Heart right ventricle (tissue), 16 donors: ENCODE measurements at regions not wholly inside any gene's neighbourhood (a gene's known extent, or its start where the extent isn't known, plus 50 kb on each side); places are given as distances from the start of the nearest gene placed in this dataset.

Experiments used
- ATAC-seq, 8 donors: fragments of 200-7000 bp; cut with Tn5 transposase; one replicate each; pipeline ENCODE4 v1.9.1; 2020; ENCODE audit warnings: mild to moderate bottlenecking in 8 of 8, moderate library complexity in 8 of 8, moderate number of reproducible peaks in 1 of 8
- DNase-seq, 2 donors: peaks; one replicate each; pipeline ENCODE4 v3.0.0-alpha.2; 2020
- H3K27ac ChIP-seq, 10 donors: fragments of 200-600 bp; sonication (generic) in 2 of 10; one replicate each; pipeline versions ENCODE4 v1.5.0 to v1.8.0; 2020 to 2022; ENCODE audit warnings: mild to moderate bottlenecking in 3 of 10
- H3K27me3 ChIP-seq, 7 donors: fragments of 200-600 bp; one replicate each; pipeline ENCODE4 v1.8.0; 2021 to 2022; ENCODE audit warnings: mild to moderate bottlenecking in 2 of 7
- H3K36me3 ChIP-seq, 9 donors: fragments of 200-600 bp; sonication (generic) in 1 of 9; one replicate each; pipeline versions ENCODE4 v1.5.0 to v1.8.0; 2020 to 2022; ENCODE audit warnings: mild to moderate bottlenecking in 2 of 9
- H3K4me1 ChIP-seq, 9 donors: fragments of 200-600 bp; sonication (generic) in 1 of 9; one replicate each; pipeline versions ENCODE4 v1.5.0 to v1.8.0; 2020 to 2022; ENCODE audit warnings: mild to moderate bottlenecking in 4 of 9
- H3K4me3 ChIP-seq, 10 donors: fragments of 200-600 bp; sonication (generic) in 2 of 10; one replicate each; pipeline versions ENCODE4 v1.5.0 to v1.8.0; 2020 to 2022; ENCODE audit warnings: mild to moderate bottlenecking in 7 of 10, moderate library complexity in 2 of 10
- H3K9me3 ChIP-seq, 11 donors: fragments of 200-600 bp in 10 of 11; sonication (generic) in 2 of 11; one replicate each; pipeline versions ENCODE4 v1.5.0 to v1.8.0; 2013 to 2022; ENCODE audit warnings: mild to moderate bottlenecking in 2 of 11, control low read depth in 1 of 11, moderate library complexity in 1 of 11
- CTCF ChIP-seq, 9 donors: fragments of 200-600 bp; sonication (generic) in 2 of 9; IDR thresholded peaks; one replicate each; pipeline versions ENCODE4 v1.5.0 to v1.8.0; 2021 to 2022; ENCODE audit warnings: antibody characterized with exemption in 9 of 9, mild to moderate bottlenecking in 5 of 9, moderate library complexity in 1 of 9
- WGBS, 2 donors: extraction: QIAGEN DNeasy Blood & Tissue Kit; methylation state at CpG; one replicate each; pipeline ENCODE4 v1.1.7; 2013; ENCODE audit warnings: inconsistent platforms in 1 of 2; 5-methylcytosine and 5-hydroxymethylcytosine counted together
- intact Hi-C, 10 donors: fragments of 100-400 bp; cut with DNase I; formaldehyde crosslinking; loops; one replicate each; pipeline versions ENCODE4 v1.11.1 to v1.14.2; 2022
- donor health status: Arrhythmogenic right ventricular cardiomyopathy.
- donor health status: ischemic (EF 13 %, LVEDD 7.1; RV severe dilation, severe dysfunction).
- donor health status: healthy with polysubstance abuse.
- donor health status: DM: no; HTN: yes; CAD: no.
- donor health status: DM: no; HTN: no; CAD: no.
- donor health status: ischemic (EF 25% LVEDD 6.9; RV normal size, moderate dysfunction).
- donor health status: ischemic (EF 25% LVEDD 5.7; RV mildly dilated, moderate dysfunction).
- donor health status: healthy.
- donor health status: DM: yes; HTN: yes; CAD: no.
- donor health status: Ischemic cardiomyopathy.
- donor health status: ischemic (EF 35%, LVEDD 5.7; RV mildly dilated, moderate dysfunction).
- donor health status: nonischemic (EF 11% LVEDD 7.7; RV severe dilation, severe dysfunction).
- donor health status: DM: yes; HTN: yes; CAD: no.
- donor health status: PGD.
- donor health status: ischemic (EF 29% LVEDD 5.4; RV normal size, mild dysfunction).
- donor health status: nonischemic (EF 23%, LVEDD 6.1; RV moderate dilation, normal function).

- Histone ChIP-seq H3K4me1 (no peaks in the 10 kb centered on the region), H3K9me3 (peaks cover 0 to 19% (median 0%) of the 10 kb centered on the region in 11 donors), H3K4me3 (no peak overlapping the region), H3K27ac (no peak overlapping the region), H3K27me3 (no peaks in the 10 kb centered on the region), H3K36me3 (no peaks in the 10 kb centered on the region)
- 84 to 89% methylated on average over 2 of the region's 2 CpGs for WGBS, 2 donors
- DNase-seq: no peak
- no peak for TF ChIP-seq CTCF (IDR thresholded peaks at IDR 0.05)
- intact Hi-C loops: no loop called here
- no peak for ATAC-seq
These were observed 471.4 kb downstream of the FSCB start for GRCh38 chr14:44035707-44036106.

- no peak overlapping the region for H3K4me3 ChIP-seq
- no peaks in the 10 kb centered on the region for H3K4me1 ChIP-seq
- 51 to 59% methylated on average over 4 of the region's 4 CpGs for WGBS, 2 donors
- ATAC-seq (no peak), DNase-seq (no peak)
- H3K9me3 ChIP-seq: peaks cover 0 to 3% (median 0%) of the 10 kb centered on the region in 11 donors
- H3K27ac ChIP-seq: no peak overlapping the region
- TF ChIP-seq CTCF (IDR thresholded peaks at IDR 0.05): no peak
- H3K36me3 ChIP-seq: no peaks in the 10 kb centered on the region
- intact Hi-C loops: no loop called here
- no peaks in the 10 kb centered on the region for H3K27me3 ChIP-seq
These were observed 476.2 kb downstream of the FSCB start for GRCh38 chr14:44030831-44031383.

GRCh38 chr14:44029933-44030332 is 477.1 kb downstream of the FSCB start:
- TF ChIP-seq CTCF (IDR thresholded peaks at IDR 0.05): no peak
- Histone ChIP-seq H3K27ac (no peak overlapping the region), H3K9me3 (peaks cover 0 to 3% (median 0%) of the 10 kb centered on the region in 11 donors), H3K27me3 (no peaks in the 10 kb centered on the region), H3K4me1 (no peaks in the 10 kb centered on the region), H3K4me3 (no peak overlapping the region), H3K36me3 (no peaks in the 10 kb centered on the region)
- intact Hi-C loops: no loop called here
- DNase-seq: no peak
- ATAC-seq: peak in 4 of 8 donors; percentile 62 to 91 (median 68)

- WGBS, 2 donors: 63 to 67% methylated on average over 3 of the region's 3 CpGs
- no peaks in the 10 kb centered on the region for H3K4me1 ChIP-seq
These were observed 479.7 kb downstream of the FSCB start for GRCh38 chr14:44027397-44027796.

More at GRCh38 chr14:44027397-44027796, 479.7 kb downstream of the FSCB start:
- Histone ChIP-seq H3K4me3 (no peak overlapping the region), H3K27ac (no peak overlapping the region), H3K9me3 (peaks cover 0 to 13% (median 0%) of the 10 kb centered on the region in 11 donors), H3K36me3 (no peaks in the 10 kb centered on the region), H3K27me3 (no peaks in the 10 kb centered on the region)
- intact Hi-C loops: no loop called here
- TF ChIP-seq CTCF (IDR thresholded peaks at IDR 0.05): no peak
- DNase-seq (no peak), ATAC-seq (no peak)
